NCI-H526 treated with DMSO at 0.1 percent for 48 hours (cell line): ENCODE measurements at regions not wholly inside any gene's neighbourhood (a gene's known extent, or its start where the extent isn't known, plus 50 kb on each side); places are given as distances from the start of the nearest gene placed in this dataset.

Source experiments
- DNase-seq: peaks from one replicate; lab custom pipeline; 2025; lab: John Stamatoyannopoulos, UW

DNA sequence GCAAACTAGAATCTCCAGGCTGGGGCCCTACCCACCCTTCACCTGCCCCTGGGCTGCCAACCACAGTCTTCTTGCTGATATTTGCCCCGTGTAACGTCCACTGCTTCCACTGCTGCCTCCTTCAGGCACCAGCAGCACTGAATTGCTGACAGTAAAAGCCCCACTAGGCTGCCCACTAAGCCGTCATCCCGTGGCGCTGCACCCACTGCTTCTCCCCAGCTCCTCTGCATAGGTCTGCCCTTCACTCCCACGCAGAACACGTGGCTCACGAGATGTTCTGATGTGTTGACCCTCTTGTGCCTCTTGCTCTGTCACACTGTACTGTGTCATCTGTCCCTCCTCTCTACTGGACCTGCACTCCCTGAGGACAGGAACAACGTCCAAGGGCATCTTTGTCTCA, 86.3 kb upstream of the HIVEP1 start:
- peak; percentile 73 for DNase-seq

- no peak for DNase-seq
These were observed 88.5 kb upstream of the HIVEP1 start for GRCh38 chr6:11923621-11924020.

DNA sequence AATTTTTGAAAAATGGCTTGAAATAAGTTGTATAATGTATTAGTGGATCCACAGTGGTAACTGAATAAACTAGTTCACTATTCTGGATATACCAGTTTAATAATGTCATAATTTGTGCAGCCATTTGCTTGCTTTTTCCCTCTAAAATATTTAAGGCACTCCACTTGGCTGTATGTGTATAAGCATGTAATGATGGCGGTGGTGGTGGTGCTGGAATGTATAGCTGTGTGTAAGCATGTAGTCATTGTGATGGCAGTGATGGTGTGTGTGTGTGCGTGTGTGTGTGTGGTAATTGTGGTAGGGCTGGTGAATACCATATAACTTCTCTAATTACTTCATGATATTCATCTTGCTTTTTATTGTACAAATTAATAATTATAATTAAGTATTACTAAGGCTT, 89.2 kb upstream of the HIVEP1 start:
- no peak for DNase-seq

GRCh38 chr6:11921751-11922150, 90.4 kb upstream of the HIVEP1 start:
- DNase-seq: no peak

DNA sequence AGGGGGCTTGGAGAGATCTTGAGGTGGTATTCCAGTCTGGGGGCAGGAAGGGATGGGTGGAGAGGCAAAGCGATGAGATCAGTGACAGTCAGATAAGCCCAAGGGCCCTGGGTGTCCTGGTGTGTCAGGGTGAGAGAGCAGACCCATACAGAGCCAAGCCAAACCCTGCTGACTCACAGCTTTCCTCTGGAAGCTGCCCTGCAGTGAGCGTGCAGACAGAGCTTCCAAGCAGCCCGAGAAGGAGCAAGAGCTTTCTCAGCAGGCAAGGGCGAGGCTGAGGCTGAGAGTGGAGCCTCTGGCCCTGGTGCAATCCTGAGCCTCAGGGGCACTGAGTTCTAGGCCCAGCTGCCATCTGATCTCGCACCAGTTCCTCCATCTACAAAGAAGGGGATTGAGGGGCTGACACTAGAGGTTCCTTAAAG, 91.1 kb upstream of the HIVEP1 start:
- DNase-seq: no peak

DNA sequence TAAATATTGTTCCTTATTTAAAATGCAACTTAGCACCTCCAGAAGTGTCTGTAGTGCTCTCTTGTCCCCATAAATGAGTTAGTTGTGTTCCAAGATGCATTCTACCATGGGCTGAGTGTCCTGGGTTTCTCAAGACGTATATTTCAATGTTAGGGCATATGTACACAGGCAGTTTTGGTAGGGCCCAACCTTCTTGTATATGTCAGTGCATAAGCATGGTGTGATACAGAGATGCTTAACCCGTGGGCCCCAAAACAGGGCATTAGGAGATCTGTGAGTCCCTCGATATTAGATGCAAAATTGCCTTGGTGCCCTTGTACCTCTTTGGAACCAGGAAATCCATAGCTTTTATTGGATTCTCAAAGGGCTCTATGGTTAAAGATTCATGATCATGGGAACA, 91.5 kb upstream of the HIVEP1 start:
- no peak for DNase-seq

DNA sequence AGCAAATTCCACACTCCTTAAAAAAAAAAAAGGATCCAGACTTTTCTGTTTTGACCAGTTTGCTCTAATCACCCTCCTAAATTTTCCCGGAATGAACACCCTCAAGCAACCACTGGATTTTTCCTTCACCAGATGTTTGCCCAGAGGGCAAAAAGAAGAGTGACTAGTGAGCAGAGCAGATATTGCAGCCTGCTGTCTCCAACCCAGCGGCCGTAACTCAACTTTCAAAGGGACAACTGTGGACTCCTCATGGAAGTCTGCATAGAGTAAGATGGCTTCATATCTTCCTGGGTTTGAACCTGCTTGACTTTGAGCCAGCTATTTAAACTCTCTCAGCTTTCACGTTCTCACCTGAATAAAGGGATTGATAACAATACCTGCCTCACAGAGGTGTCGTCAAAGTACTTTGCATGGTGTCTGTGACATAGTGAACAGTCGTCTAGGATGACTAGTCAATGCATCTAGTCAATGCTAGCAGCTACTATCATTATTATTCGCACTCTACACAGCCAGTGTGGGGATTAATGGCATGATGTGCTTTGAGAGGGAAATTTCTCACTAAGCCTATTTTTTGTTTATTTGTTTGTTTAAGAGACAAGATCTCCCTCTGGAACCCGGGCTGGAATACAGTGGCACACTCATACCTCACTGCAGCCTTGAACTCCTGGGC, 92.2 kb upstream of the HIVEP1 start:
- DNase-seq: no peak

- no peak for DNase-seq
These were observed 93.1 kb upstream of the HIVEP1 start for GRCh38 chr6:11918739-11919605.

- DNase-seq: no peak
These were observed 94.0 kb upstream of the HIVEP1 start for GRCh38 chr6:11917951-11918738.

GRCh38 chr6:11912420-11912819, 99.7 kb upstream of the HIVEP1 start:
- no peak for DNase-seq

- DNase-seq: no peak
These were observed 100.6 kb upstream of the HIVEP1 start for GRCh38 chr6:11911538-11911937.

DNA sequence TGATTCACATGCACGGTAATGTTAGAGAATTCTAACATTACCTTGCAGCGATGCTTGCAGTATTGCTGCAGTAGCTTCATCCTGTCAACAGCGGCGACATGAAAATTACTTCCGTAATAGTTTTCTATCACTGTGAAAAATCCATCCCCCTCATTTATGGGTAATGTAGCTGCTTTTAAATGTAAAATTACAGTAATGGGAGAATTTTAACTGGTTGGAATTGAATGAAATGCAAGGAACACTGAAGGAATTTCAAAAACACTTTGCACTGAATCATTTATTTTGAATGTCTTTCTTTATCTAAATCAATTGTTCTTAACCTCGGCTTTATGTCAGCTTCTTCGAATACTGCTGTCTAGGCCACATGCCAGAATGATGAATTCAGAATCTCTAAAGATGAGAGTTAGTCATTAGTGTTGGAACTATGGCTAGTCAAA, 102.4 kb upstream of the HIVEP1 start:
- no peak for DNase-seq

DNA sequence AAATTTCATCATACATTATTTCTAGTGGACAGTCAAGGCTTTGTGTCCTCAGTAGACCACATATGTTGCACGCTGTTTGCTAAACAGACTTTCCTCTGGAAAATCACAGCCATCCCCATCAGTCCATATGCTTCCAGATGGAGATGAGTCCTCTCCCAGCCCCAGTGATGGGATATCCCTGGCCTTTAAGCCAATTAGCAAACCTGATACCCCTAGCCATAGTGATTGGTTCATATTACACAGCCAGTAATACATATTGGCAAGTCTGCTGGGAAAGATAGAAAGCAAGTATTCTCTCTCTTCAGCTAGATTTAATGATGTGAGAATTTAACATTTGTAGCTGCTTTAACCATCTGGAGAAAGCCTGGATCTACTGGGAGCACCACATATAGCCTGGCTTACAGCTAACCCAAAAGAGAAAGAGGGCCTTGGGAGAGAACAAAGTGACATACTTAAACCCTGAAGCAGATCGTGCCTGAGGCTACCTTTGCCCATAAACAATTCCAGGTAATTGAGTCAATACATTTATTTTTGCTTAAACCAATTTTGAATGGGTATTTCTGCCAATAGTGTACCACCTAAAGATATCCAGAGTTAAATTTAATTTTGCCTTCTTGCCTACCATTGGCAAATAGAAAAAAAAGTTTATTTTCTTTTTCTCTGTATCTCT, 103.5 kb upstream of the HIVEP1 start:
- DNase-seq: no peak

DNA sequence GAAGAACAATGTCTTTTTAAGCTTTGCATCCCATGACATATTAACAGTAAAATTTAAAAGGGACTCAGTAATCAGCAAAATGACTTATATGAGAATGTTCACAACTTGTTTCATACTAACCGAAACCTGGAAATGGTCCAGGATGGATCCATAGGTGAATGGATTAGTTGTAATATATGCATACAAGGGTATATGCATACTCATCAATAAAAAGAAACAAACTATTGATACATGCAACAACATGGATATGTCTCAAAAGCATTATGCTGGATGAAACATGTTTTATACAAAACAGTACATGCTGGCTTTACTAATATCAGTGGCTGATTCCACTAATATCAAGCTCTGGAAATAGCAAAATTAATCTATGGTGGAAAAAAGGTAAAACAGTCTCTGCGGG, 108.5 kb upstream of the HIVEP1 start:
- no peak for DNase-seq

GRCh38 chr6:11902527-11902926, 109.6 kb upstream of the HIVEP1 start:
- DNase-seq: no peak

DNA sequence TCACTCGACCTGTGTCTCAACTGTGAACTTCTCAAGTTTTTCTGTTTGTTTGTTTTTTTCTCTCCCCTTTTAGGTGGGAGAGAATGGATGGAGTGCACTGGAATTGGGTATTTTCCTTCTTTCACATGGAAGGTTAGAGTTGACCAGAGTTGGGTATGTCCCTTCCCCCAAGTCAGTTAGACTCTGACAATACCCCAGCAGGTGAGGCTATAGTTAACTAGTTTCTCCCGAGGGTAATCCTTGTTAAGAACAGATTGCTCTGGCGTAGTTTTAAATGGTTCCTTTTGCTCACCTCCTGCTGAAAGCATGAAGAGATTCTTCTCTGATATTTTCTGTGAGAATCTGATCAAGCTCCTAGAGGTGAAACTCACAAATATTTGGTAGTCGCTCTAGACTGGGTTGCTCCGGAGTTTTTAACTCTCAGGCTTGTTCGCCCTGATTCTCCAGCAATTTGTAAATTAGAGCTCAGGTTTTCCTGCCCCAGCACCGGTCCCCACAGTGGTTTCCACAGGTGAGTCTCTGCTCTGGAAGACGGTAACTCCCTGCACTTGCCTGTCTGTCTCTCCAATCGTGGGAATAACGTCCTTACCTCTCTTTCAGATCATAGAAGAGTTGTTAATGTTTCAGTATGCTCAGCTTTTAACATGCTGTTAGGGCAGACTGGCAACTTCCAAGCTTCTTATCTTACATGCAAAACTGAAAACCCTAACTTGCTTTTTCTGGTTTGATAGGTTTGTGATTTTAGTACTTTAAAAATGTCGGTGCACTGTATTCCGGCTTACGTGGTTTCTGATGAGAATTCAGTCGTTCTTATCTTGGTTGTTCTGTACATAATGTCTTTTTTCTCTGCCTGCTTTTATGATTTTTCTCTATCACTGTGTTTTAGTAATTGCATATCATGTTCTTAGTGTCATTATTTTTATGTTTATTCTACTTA, 111.2 kb upstream of the HIVEP1 start:
- no peak for DNase-seq

DNA sequence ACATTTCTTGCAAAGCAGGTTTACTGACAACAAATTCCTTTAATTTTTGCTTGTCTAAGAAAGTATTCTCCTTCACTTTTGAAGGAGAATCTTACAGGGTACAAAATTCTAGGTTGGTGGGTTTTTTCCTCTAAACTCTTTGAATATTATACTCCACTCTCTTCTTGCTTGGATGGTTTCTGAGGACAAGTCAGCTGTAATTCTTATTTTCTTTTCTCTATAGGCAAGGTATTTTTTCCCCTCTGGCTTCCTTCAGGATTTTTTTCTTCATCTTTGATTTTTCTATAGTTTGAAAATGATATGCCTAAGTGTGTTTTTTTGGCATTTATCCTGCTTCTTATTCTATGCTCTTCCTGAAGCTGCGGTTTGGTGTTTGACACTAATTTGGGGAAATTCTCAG, 112.5 kb upstream of the HIVEP1 start:
- DNase-seq: no peak

- DNase-seq: no peak
These were observed 115.6 kb upstream of the ADTRP start for GRCh38 chr6:11894212-11894611.

- DNase-seq: no peak
These were observed 112.9 kb upstream of the ADTRP start for GRCh38 chr6:11891547-11891946.

- DNase-seq: no peak
These were observed 112.2 kb upstream of the ADTRP start for GRCh38 chr6:11890849-11891248.

DNA sequence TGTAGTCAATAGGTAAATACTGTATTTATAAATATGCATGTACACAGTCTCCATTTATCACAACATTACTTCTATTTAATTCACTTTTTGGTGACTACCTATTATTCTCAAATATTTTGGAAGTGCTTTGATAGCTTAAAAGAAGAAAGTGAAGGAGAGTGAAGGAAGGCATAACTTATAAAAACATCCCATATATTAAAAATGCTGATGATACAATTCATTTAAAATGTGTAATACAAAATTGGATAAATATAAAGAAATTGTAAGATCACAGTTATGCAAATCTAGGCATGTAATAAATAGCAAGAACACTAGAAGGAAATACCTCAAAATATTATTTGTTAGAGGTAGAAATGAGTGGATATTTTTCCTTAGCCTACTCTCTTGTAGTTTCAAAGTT, 111.6 kb upstream of the ADTRP start:
- DNase-seq: no peak
